NOMO-1 (cell line): ENCODE measurements at regions not wholly inside any gene's neighbourhood (a gene's known extent, or its start where the extent isn't known, plus 50 kb on each side); places are given as distances from the start of the nearest gene placed in this dataset.

Experiments used
- DNase-seq, 2 experiments: peaks; one replicate each; lab custom pipeline; 2025; ENCODE audit not compliant: unreplicated experiment in 2 of 2; lab: John Stamatoyannopoulos, UW

DNA sequence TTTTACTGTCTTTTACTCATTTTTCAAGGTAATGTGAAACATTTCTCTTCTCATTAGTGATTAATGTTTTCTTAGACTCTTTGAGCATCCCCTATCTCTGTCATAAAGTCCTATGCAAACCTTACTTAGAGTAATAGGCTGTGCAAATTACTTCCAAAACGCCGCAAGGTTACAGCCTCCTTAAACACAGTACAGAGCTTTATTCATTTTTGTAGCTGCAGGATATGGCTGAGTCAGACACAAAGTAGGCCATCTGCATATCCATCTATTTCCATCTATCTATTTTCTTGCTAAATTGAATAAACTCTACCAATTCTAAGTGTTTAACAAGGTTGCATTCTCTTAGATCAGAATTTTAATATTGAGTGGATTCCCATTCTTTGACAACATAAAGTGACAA, 335.6 kb upstream of the SLC16A7 start:
- DNase-seq = no peak

DNA sequence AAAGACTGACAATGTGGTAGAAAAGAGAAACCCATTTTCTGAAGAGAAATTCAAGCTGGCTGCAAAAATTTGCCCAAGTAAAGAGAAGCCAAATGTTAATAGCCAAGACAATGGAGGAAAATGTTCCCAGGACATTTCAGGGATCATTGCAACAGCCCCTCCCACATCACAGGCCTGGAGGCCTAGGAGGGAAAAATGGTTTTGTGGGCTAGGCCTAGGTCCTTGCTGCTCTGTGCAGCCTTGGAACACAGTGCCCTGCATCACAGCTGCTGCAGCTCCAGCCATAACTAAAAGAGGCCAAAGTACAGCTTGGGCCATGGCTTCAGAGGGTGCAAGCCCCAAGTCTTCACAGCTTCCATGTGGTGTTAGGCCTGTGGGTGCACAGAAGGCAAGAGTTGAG, 332.4 kb upstream of the LRIG3 start:
- no peak for DNase-seq

DNA sequence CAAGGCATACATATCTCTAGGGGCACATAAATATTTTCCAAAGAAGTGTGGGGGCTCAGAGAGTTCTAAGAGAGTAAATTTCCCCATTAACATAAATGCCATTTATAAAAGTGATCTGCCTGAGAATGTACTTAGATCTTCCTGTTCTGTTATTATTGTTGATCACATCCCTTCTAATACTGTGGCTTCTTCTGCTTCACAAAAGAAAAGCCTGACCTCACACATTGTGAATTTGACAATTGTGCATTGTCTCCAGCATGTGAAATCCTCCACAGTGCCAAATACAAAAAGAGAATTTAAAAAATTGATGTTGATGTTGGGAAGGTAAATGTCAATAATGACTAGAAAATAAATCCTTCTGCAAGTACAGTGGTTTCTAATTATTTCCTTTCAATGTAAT, 330.5 kb upstream of the LRIG3 start:
- no peak for DNase-seq

DNA sequence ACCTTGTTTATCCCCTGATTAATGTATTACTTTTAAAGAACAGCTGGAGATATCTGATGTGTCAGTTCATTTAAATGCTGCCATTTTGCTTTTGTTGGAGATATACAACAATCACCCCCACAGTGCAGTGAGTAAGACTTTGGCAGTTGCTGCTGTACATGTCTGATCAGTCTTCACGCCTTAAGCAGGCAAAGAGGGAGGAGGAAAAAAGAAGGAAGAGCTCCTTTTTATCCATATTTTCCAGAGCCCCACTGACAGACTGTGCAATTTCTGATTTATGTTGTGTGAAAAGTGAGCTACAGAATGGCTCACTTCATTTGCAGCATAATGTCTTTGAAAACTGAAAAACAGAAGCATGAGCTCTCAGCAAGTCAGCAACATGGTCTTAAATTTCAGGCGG, 319.7 kb upstream of the LRIG3 start:
- no peak for DNase-seq

DNA sequence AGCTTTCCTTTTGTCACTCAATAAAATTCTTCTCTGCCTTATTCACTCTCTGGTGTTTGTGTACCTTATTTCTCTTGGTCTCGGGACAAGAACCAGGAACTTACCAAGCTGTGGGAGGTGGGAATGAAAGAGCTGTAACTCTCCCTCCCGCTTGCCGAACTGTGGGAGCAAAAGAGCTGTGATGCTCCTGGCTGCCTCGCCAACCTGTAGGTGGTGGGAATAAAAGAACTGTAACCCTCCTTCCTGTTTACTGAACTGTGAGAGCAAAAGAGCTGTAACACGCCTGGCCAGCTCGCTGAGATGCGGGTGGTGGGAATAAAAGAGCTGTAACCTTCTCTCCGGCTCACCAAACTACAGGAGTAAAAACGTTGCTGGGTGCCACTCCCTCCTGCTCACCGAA, 314.1 kb upstream of the LRIG3 start:
- no peak for DNase-seq

DNA sequence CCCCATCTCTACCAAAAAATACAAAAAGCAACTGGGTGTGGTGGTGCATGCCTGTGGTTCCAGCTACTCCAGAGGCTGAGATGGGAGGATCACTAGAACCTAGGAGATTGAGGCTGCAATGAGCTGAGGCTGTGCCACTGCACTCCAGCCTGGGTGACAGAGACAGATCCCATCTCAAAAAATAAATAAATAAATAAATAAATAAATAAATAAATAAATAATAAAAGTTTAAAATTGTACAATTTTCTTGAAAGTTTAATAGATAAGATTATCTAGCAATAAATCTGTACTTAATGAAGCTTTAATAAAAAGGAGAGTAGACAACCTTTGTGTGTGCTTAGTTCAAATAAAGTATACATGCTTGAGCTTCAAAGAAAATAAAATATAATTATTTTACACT, 310.0 kb upstream of the LRIG3 start:
- no peak for DNase-seq

DNA sequence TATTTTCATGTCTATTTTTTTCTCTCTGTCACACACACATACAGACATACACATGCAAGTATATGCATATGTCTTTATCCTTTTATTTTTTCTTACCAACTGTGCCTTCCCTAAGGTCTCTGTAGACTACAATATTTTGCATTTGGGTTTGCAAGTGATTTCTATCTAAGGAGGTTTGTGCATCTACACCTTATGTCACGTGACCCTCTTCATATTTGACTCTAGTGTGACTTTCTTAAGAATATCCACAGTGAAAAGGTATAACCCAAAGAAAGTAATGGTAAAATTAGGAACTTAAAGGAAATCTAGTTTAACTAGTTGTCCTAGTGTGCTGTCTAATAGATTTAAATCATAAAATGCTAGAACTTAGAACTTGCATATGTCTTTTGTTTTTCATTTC, 298.8 kb upstream of the LRIG3 start:
- DNase-seq = no peak

DNA sequence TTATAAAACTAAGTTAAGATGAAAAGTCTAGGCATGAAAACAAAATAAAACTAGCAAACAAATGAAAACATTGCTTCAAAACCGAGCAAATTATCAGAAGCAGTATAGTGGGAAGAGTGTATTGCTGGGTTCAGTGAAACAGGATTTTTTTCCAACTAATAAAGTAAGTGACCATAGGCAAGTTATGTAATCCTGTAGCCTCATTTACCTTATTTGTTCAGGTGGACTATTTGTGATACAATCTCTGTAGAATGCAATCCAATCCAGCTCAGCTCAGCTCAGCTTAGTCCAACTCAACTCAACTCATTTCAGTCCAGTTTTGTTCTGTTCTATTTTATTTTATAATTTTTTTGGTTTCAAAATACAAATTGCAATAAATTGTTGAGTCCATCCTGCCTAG, 276.7 kb upstream of the LRIG3 start:
- DNase-seq = no peak

DNA sequence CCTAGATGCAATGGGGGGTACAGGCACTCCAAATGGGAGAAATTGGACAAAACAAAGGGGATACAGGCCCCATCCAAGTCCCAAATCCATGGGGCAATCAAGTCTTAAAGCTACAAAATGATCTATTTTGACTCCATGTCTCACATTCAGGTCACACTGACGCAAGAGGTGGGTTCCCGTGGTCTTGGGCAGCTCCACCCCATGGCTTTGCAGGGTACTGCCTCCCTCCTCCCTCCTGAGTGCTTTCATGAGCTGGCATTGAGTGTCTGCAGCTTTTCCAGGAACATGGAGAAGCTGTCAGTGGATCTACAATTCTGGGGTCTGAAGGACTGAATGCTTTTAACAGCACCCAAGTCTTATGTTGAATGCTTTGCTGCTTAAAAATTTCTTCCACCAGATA, 274.5 kb upstream of the LRIG3 start:
- no peak for DNase-seq

DNA sequence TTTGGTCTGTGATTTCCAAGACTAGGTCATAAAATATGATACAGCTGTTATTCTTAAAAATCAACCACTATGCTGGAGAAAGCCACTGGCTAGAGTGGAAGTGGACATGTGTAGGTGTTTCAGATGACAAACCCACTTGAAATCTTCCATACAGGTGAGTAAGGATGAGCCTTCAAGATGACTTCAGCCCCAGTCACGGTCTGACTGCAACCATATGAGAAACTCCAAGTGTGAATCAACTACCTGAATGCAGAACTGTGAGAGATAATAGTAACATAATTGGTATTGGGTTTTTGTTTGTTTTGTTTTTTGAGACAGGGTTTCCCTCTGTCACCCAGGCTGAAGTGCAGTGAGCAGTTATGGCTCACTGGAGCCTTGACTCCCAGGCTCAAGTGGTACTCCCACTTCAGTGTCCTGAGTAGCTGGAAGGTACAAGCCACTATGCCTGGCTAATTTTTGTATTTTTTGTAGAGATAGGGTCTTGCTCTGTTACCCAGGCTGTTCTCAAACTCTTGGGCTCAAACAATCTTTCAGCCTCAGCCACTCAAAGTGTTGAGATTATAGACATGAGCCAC, 273.3 kb upstream of the LRIG3 start:
- DNase-seq = no peak

DNA sequence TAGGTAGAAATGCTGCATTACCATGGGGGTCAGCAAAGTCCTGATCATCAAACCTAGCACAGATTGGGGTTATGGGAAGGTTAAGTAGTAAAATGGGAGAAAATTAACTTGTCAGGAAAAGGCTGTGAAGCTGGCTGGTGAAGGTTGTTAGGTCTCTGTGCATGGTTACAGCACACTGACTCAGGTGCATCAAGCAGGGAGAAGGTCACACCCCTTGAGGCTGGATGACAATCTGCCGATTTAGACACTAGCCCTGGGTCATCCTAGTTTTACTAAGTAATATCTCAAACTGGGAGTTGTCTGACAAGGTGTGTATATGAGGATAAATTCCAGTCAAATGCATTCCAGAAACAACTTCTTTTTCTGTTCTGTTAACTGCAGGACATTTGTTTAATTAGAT, 271.1 kb upstream of the LRIG3 start:
- DNase-seq = no peak

DNA sequence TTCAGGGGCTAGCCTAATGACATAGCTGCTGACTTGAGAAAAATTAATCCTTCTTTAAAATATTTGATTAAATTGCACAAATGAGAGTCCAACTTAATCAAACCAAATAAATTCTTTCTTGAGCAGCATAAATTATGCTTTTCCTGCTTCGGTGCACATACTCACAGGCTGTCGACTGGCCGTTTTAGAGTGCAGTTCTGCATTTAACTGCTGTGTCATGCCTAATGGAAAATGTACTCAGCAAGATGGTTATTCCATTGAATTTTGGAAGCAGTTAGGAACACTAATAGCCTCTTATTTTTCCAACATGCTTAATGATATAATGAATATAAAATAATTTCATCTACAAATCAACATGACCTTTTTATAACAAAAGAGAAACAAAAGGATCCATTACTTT, 266.1 kb upstream of the LRIG3 start:
- DNase-seq = no peak

DNA sequence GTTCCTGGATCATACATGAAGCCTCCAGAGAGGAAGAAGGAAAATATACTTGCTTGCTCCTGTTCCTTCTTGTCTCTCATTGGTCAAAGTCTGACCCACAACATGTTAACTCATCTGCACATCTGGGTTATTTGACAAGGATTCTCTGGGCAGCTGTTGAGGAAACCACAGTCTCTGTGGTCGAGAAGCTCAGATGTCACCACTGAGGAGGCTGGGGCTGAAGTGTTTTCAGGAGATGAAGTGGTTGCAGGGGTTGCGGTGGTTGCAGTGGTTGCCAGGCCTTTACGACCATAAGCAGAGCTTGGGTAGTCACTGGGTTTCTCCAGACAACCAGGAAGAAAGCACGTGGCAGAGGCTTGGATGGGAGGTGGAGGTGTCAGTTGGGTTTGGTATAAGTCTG, 265.0 kb upstream of the LRIG3 start:
- DNase-seq = no peak

DNA sequence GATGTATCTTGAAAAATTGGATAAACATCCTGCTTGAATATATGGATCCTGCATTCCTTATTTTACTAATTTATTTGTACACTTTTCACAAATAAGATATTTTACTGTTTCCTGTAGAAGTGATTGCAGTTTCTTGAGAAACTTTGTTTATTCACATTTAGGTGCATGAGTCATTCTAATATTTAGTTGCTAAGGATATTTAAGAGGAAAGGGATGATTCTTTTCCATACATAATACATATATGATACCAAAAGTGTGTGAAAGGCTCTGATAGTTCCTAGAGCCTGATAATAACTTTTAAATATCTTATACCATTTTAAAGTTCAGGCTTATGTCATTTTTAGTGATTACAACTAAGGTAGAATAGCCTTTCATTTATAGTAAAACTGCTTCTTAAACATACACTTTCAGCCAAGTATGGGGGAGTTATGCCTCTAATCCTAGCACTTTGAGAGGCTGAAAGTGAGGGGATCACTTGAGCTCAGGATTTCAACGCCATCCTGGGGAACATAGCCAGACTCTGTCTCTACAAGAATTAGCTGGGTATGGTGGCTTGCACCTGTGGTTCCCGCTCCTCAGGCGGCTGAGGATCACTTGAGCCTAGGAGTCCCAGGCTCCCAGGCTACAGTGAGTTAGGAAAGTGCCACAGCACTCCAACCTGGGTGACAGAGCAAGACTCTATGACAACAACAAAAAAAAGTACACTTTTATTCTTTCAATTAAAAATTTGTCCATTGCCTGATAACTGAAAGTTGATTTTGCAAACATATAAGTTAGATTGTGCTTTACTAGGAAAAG, 262.6 kb upstream of the LRIG3 start:
- no peak for DNase-seq

DNA sequence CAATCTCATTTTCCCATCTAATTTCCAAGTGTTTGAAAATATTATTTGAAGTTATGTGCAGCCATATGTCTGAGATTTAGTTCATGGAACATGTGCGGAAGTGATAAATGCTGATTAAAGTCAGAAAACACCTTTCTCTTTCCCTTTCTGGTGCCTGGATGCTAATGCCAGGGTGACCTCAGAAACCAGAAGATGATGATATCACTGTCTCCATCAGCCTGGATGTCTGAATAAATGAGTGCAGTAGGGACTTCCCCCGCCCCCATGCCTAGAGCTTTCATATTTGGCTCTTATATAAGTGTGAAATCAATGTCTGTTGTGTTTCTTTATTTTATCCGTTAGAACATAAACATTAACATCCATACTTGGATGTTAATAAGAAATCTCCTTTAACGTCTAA, 261.9 kb upstream of the LRIG3 start:
- DNase-seq = no peak

DNA sequence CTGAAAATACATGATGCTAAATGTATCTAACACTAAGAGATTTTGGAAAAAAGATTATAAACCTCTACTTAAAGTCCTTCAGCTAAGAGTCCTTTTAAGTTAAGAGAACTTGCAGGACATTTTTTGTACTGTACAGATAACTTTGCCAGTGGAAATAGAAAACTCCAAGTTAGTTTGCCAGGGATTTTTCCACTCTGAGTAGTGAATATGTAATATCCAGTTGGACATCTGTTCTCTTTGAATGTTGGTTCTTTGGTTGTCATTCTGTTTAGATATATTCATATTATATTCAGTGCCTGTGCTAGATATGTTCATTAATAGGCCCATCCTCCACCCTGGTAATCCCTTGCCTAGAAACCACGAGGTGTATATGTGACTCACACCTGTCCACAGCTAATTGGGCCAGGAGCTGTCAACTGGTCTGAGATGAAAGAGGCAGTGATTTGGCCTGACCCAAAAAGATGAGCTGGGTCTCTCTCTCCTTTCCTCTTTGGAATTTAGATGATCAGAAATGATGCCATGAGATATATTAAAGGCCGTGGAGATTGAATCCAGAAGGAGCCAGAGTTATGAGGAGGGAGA, 261.0 kb upstream of the LRIG3 start:
- DNase-seq = no peak

DNA sequence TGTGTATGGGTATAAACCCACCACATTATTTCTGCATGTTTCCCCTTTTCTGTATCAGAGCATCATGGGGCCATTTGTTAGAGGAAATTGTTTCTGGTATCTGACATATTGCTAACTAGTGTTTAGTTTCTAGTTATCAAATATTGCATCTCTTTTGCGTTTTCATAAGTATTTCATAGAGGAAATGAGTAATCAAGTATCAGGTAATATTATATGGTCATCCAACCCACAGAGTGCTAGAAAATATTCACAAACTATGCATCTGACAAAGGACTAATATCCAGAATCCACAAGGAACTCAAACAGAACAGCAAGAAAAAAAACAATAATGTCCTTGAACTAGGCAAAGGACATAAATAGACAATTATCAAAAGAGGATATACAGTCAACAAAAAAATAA, 258.9 kb upstream of the LRIG3 start:
- no peak for DNase-seq

DNA sequence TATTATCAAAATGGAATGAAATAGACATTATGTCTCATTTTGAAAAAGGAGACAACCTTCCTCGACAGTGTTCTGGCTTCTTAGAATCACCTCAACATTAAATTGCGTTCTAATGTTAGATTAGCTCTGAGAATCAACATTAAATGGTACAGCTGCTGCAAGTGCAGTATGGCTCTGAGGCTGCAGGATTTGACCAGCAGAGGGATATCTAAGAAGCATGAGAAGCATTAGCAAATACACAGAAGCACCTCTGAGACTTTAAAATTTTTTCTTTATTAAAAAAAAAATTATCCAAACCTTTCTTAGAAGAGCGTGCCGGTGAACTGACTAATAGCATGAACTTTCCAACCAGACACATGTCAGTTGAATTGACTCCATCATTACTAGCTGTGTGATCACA, 253.4 kb upstream of the LRIG3 start:
- no peak for DNase-seq

DNA sequence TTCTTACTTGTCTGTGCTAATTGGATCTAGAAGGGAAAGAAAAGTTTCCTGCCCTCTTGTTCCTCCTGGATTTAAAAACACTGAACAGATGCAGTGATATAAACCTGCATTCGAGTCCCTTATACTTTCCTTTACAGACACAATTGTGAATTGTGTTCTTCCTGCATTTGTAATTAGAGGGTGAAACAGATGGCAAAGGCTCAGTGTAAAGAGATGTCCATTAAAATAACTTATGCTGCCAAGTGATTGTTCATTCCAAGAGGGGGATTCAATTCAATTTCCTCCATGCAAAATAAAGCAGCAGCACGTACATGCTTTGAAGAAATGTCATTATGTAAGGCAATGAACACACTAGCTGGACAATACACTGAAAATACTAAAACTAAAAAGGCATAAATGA, 248.3 kb upstream of the LRIG3 start:
- DNase-seq = no peak

DNA sequence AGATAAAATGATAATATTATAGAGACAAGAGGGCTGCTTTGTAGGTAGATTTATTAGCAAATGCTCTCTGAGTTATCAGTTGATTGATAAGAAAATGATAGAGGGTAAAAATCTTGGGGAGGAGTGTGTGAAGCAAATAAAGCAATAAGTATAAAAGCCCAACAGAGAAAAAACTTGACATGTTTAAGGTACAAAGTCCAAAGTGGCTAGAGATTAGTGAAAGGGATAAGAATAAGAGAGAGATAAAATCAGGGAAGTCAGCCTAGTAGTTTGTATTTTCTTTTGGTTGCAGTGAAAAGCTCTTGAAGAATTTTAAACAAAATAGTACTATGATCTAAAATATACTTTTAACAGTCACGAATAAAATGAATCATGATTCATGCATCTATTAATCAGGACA, 246.2 kb upstream of the LRIG3 start:
- no peak for DNase-seq

DNA sequence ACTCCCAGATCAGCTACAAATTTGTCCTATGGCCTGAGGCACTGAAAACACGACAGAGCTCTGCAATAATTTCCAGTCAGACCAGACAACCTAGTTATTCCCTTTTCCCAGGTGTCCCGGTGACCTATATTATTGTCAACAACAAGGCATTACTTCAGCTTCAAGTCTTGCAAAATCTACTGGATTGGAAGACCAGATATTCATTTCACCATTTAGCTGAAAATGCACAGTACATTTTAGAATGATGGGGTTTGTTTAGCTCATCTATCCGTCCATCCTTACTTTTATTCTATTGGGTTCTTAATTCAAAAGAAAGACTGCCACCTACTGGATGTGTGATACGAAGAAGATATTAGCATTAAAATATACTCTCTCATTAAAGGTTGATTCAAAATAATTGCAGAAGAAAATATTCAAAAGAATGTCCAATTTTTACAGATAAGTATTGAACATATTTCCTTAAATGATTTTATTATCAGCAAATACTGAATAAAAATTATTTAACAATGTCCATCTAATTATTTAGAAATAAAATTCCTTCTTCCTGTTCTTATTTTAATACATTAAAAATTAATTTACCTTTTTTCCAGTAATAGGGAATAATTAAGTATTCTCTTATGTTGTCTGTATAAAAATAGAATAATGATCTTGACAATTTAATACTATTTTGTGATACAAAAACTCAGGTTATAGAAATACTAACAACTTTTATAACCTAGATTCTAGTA, 244.9 kb upstream of the LRIG3 start:
- no peak for DNase-seq

DNA sequence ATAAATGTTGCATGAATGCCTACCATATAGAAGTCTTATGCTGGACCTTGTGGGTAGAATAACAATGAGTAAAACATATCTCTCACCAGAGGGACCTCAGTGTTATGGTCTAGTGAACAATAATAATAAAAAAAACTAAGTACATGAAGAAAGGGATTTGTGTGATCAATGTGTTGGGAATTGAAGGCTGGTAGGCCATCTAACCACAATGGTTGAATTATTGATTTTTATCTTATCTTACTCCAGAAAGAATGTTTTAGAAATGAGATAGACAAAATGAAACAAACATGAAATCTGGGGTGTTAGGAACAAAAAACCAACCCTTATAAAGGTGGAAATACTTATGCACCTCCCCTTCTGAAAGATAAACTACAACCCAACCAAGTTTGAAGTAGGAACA, 243.9 kb upstream of the LRIG3 start:
- no peak for DNase-seq
